IMR-90 (cell line): ENCODE measurements at regions not wholly inside any gene's neighbourhood (a gene's known extent, or its start where the extent isn't known, plus 50 kb on each side); places are given as distances from the start of the nearest gene placed in this dataset.

Source experiments
- ATAC-seq: fragments of 200-7000 bp; cut with Tn5 transposase; 2 replicates; pipeline ENCODE4 v1.9.1; 2020; ENCODE audit warnings: low read depth, mild to moderate bottlenecking, moderate library complexity
- BruUV-seq: library from RNA; stranded (reverse); fragments of 400-500 nt; replicated peaks from 2 replicates; lab custom pipeline; 2021; lab: Mats Ljungman, UMichigan
- CTCF ChIA-PET: fragments of 300-600 bp; formaldehyde crosslinking; extraction: SDS; loops from one replicate; lab custom pipeline; 2021; ENCODE audit warnings: antibody characterized with exemption; lab: Yijun Ruan, JAX
- POLR2A ChIA-PET: fragments of 300-600 bp; sonication (Branson Sonifier 250); formaldehyde crosslinking; loops from one replicate; lab custom pipeline; 2022; ENCODE audit warnings: antibody characterized with exemption; ENCODE audit not compliant: unreplicated experiment; lab: Charles Lee
- DNase-seq: peaks from one replicate; pipeline ENCODE4 v3.0.0; 2013
- H2AFZ ChIP-seq: replicated peaks from 2 replicates; pipeline ENCODE3; 2013; ENCODE audit warnings: low read length, mild to moderate bottlenecking; ENCODE audit not compliant: poor library complexity
- H2AK5ac ChIP-seq: 2 replicates; pipeline ENCODE4 v1.6.1; 2013; ENCODE audit warnings: low read depth, low read length, inconsistent platforms
- H2AK9ac ChIP-seq: replicated peaks from 2 replicates; pipeline ENCODE3; 2013; ENCODE audit warnings: mild to moderate bottlenecking, low read depth, low read length, moderate library complexity; ENCODE audit not compliant: poor library complexity
- H2BK120ac ChIP-seq: 2 replicates; pipeline ENCODE4 v1.6.1; 2013; ENCODE audit warnings: low read depth, low read length, inconsistent platforms
- H2BK15ac ChIP-seq: 3 replicates; pipeline ENCODE4 v1.6.1; 2013; ENCODE audit warnings: low read depth, low read length, inconsistent platforms
- H2BK20ac ChIP-seq: 2 replicates; pipeline ENCODE4 v1.6.1; 2013; ENCODE audit warnings: low read depth, mild to moderate bottlenecking, inconsistent platforms, low read length, moderate library complexity
- H2BK5ac ChIP-seq: 2 replicates; pipeline ENCODE4 v1.6.1; 2013; ENCODE audit warnings: mild to moderate bottlenecking, low read depth, low read length, inconsistent platforms; ENCODE audit not compliant: poor library complexity, severe bottlenecking
- H3K14ac ChIP-seq: replicated peaks from 2 replicates; pipeline ENCODE4 v1.6.1; 2013; ENCODE audit warnings: low read depth, low read length, inconsistent platforms
- H3K18ac ChIP-seq: 2 replicates; pipeline ENCODE4 v1.6.1; 2013; ENCODE audit warnings: low read depth, low read length, control low read depth
- H3K23ac ChIP-seq: 2 replicates; pipeline ENCODE4 v1.6.1; 2013; ENCODE audit warnings: low read depth, low read length, inconsistent platforms
- H3K27ac ChIP-seq: 2 replicates; pipeline ENCODE4 v1.5.1; 2013; ENCODE audit warnings: mild to moderate bottlenecking, control low read depth, low read length; ENCODE audit not compliant: insufficient read depth
- H3K27me3 ChIP-seq: 2 replicates; pipeline ENCODE4 v1.6.1; 2013; ENCODE audit warnings: low read length; ENCODE audit not compliant: control insufficient read depth, insufficient read depth
- H3K36me3 ChIP-seq: 2 replicates; pipeline ENCODE4 v1.6.1; 2013; ENCODE audit warnings: low read length, mixed read lengths; ENCODE audit not compliant: control insufficient read depth, insufficient read depth
- H3K4ac ChIP-seq: 2 replicates; pipeline ENCODE4 v1.6.1; 2013; ENCODE audit warnings: low read depth, low read length, inconsistent platforms
- H3K4me1 ChIP-seq: 2 replicates; pipeline ENCODE4 v1.6.1; 2013; ENCODE audit warnings: low read length, mixed read lengths; ENCODE audit not compliant: control insufficient read depth, insufficient read depth
- H3K4me2 ChIP-seq: 2 replicates; pipeline ENCODE4 v1.6.1; 2013; ENCODE audit warnings: low read depth, mild to moderate bottlenecking, control low read depth, low read length, moderate library complexity
- H3K4me3 ChIP-seq: 2 replicates; pipeline ENCODE4 v1.5.1; 2013; ENCODE audit warnings: low read depth, mild to moderate bottlenecking, control low read depth, low read length, moderate library complexity; ENCODE audit not compliant: insufficient read depth
- H3K56ac ChIP-seq: 2 replicates; pipeline ENCODE4 v1.6.1; 2013; ENCODE audit warnings: low read length, inconsistent platforms; ENCODE audit not compliant: insufficient read depth; ENCODE audit errors: extremely low read depth
- H3K79me1 ChIP-seq, 2 experiments: 2 replicates each; pipeline ENCODE4 v1.6.1; 2013; ENCODE audit warnings: low read length in 2 of 2, inconsistent platforms in 1 of 2, low read depth in 1 of 2
- H3K9ac ChIP-seq: 2 replicates; pipeline ENCODE4 v1.6.1; 2013; ENCODE audit warnings: low read depth, low read length, control low read depth
- H3K9me1 ChIP-seq: 2 replicates; pipeline ENCODE4 v1.6.1; 2013; ENCODE audit warnings: low read length, inconsistent platforms; ENCODE audit not compliant: insufficient read depth
- H3K9me3 ChIP-seq: 2 replicates; pipeline ENCODE4 v1.6.1; 2013; ENCODE audit warnings: low read length; ENCODE audit not compliant: control insufficient read depth, insufficient read depth
- H4K20me1 ChIP-seq: 2 replicates; pipeline ENCODE4 v1.6.1; 2013; ENCODE audit warnings: low read length, inconsistent platforms; ENCODE audit not compliant: insufficient read depth
- H4K5ac ChIP-seq: 2 replicates; pipeline ENCODE4 v1.6.1; 2013; ENCODE audit warnings: mild to moderate bottlenecking, low read depth, low read length, control low read depth
- H4K8ac ChIP-seq, 2 experiments: 2 replicates each; pipeline ENCODE4 v1.6.1; 2013; ENCODE audit warnings: low read depth in 2 of 2, low read length in 2 of 2, control low read depth in 1 of 2, inconsistent platforms in 1 of 2
- H4K91ac ChIP-seq: 2 replicates; pipeline ENCODE4 v1.6.1; 2013; ENCODE audit warnings: low read depth, low read length, inconsistent platforms; ENCODE audit not compliant: insufficient read depth
- BHLHE40 ChIP-seq: fragments of 150-350 bp; IDR thresholded peaks from 2 replicates; pipeline ENCODE4 v1.6.1; 2016; ENCODE audit warnings: mild to moderate bottlenecking, low read depth, low read length
- POLR2A ChIP-seq: IDR thresholded peaks from 2 replicates; pipeline ENCODE4 v1.6.1; 2012; ENCODE audit warnings: mild to moderate bottlenecking, low read depth, low read length
- RFX5 ChIP-seq: IDR thresholded peaks from 2 replicates; pipeline ENCODE4 v1.8.0; 2012; ENCODE audit warnings: low read depth, mild to moderate bottlenecking, low read length, moderate library complexity
- WGBS, 2 experiments: methylation state at CpG; one replicate each; pipeline versions ENCODE4 v1.1.5 to v1.1.7; 2013; ENCODE audit warnings: missing lambda C conversion rate in 2 of 2; ENCODE audit not compliant: insufficient read length in 1 of 2; ENCODE audit errors: extremely low coverage in 2 of 2; 5-methylcytosine and 5-hydroxymethylcytosine counted together
- dilution Hi-C: fragments of 300-500 bp; cut with HindIII; formaldehyde crosslinking; loops from one replicate; pipeline ENCODE4 v1.14.3; 2018; ENCODE audit warnings: low sequenced_read_pairs; ENCODE audit not compliant: unreplicated experiment
- in situ Hi-C: fragments of 300-500 bp; cut with MboI; formaldehyde crosslinking; loops from 3 replicates; pipeline ENCODE4 v1.14.3; 2019; ENCODE audit warnings: low sequenced_read_pairs, inconsistent platforms, mixed read lengths
- intact Hi-C: fragments of 100-400 bp; cut with micrococcal nuclease; formaldehyde crosslinking; loops from 2 replicates; pipeline ENCODE4 v1.10.0; 2022

GRCh38 chr2:79452651-79453050, 60.2 kb upstream of the CTNNA2 start:
- BruUV-seq = no TSS peak
- no peak overlapping the region for H4K8ac ChIP-seq
- no peak overlapping the region for H2BK5ac ChIP-seq
- H2AK5ac ChIP-seq = no peak overlapping the region
- TF ChIP-seq POLR2A = no peak
- TF ChIP-seq RFX5 = no peak
- no peak for TF ChIP-seq BHLHE40
- H3K9me1 ChIP-seq = no peaks in the 10 kb centered on the region
- H3K9me3 ChIP-seq = 0 out of 2 replicates have a peak, but pooled peaks cover under 1% of the 10 kb centered on the region
- no CpG with 5 or more reads among the region's 1 CpG for WGBS, 2 experiments
- H3K4me1 ChIP-seq = no peaks in the 10 kb centered on the region
- DNase-seq (no peak), ATAC-seq (no peak)
- H4K5ac ChIP-seq = no peak overlapping the region
- H2BK15ac ChIP-seq = no peak overlapping the region
- H2AK9ac ChIP-seq = no peak overlapping the region
- H3K4ac ChIP-seq = no peak overlapping the region
- H3K27ac ChIP-seq = no peak overlapping the region
- intact Hi-C loops (no loop called here), dilution Hi-C loops (no loop called here), in situ Hi-C loops (no loop called here)
- no peak overlapping the region for H3K56ac ChIP-seq
- H3K4me3 ChIP-seq = no peak overlapping the region
- no peak overlapping the region for H3K18ac ChIP-seq
- no peak overlapping the region for H2BK120ac ChIP-seq
- ChIA-PET POLR2A (no interaction called here), CTCF (no interaction called here)
- H4K20me1 ChIP-seq = no peaks in the 10 kb centered on the region
- H3K9ac ChIP-seq = no peak overlapping the region
- no peak overlapping the region for H2AFZ ChIP-seq
- no peak overlapping the region for H3K14ac ChIP-seq
- no peak overlapping the region for H3K23ac ChIP-seq
- H3K4me2 ChIP-seq = no peak overlapping the region
- H4K91ac ChIP-seq = no peak overlapping the region
- no peaks in the 10 kb centered on the region for H3K36me3 ChIP-seq
- no peaks in the 10 kb centered on the region for H3K79me1 ChIP-seq
- no peaks in the 10 kb centered on the region for H3K27me3 ChIP-seq
- H2BK20ac ChIP-seq = no peak overlapping the region
